HG03097 (cell line): ENCODE measurements at regions not wholly inside any gene's neighbourhood (a gene's known extent, or its start where the extent isn't known, plus 50 kb on each side); places are given as distances from the start of the nearest gene placed in this dataset.
"Not testable (repeated sequence)": the region's sequence is repeated elsewhere in the genome, so short reads cannot be mapped to it uniquely, and the experiment has no call there.

Experiments
- ATAC-seq: cut with Tn5 transposase; IDR thresholded peaks from one replicate; pipeline ENCODE4 v1.9.1; 2021; ENCODE audit not compliant: unreplicated experiment, low FRiP score

DNA sequence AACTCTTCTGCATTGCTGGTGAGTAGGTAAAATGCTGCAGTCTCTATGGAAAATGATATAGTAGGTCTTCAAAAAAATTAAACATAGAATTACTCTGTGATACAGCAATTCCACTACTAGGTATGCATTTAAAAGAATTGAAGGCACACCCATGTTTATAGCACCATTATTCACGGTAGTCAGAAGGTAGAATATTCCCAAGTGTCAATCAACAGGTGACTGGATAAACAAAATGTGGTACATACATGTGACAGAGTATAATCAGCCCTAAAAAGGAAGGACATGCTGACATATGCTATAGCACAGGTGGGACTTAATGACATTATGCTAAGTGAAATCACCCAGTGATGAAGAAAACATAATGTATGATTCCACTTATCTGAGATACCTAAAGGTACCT, 123.3 kb downstream of the CCER1 start:
- no peak for ATAC-seq

DNA sequence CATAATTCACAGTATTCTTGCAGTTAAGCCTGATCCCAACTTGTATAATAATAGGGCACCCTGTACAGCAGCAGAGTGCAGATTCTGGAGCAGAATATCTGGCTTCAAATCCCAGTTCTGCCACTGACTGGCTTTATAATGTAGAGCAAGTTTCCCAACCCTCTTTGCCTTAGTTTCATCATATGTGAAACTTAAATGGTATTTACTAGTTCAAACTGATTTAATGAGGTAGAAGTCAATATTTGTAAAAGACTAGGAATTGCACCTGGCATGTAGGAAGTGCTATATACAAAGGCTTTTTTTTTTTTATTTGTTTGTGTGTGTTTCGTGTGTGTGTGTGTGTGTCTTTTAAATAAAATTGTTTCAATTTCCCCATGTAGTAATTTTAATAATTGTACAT, 125.9 kb downstream of the CCER1 start:
- ATAC-seq: no peak

DNA sequence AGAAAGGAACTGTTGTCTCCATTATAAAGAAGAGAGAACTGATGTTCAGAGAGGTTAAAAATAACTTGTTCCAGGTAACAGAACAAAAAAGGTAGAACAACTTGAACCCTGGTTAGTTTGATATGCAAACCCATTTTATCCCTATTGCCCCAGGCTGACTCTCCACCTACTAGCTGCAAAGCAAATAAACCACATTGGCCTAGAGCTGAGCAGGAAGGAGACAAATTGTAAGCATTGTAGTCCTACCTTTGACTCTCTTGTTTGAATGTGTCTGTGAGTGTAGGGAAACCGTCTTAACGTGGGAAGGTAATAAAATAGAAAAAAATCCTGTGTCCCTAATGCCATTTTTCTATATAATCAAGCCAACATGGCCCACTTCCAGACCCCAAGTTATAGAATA, 126.4 kb downstream of the CCER1 start:
- ATAC-seq: no peak

GRCh38 chr12:90827567-90827966, 127.4 kb downstream of the CCER1 start:
- no peak for ATAC-seq

GRCh38 chr12:90826036-90826435, 128.9 kb downstream of the CCER1 start:
- ATAC-seq: no peak

GRCh38 chr12:90823859-90824258, 131.1 kb downstream of the CCER1 start:
- no peak for ATAC-seq

- ATAC-seq: no peak
Observed at GRCh38 chr12:90819709-90820108, 135.3 kb downstream of the CCER1 start.

- ATAC-seq: no peak
Observed at GRCh38 chr12:90816353-90817089, 138.5 kb downstream of the CCER1 start.

DNA sequence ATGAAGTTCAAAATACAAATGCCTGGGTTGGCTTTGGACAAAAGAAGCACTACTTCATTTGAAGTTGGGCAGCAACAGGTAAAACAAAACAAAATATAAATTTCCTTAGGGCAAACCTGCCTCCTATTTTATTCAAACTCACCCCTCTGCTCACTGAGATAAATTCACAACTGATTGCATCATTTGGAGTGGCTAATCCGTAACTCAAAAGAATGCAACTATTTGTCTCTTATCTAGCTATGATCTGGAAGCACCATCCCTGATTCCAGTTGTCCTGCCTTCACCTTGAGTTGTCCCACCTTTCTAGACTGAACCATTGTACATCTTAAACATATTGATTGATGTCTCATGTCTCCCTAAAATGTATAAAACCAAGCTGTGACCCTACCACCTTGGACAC, 145.0 kb downstream of the CCER1 start:
- no peak for ATAC-seq

DNA sequence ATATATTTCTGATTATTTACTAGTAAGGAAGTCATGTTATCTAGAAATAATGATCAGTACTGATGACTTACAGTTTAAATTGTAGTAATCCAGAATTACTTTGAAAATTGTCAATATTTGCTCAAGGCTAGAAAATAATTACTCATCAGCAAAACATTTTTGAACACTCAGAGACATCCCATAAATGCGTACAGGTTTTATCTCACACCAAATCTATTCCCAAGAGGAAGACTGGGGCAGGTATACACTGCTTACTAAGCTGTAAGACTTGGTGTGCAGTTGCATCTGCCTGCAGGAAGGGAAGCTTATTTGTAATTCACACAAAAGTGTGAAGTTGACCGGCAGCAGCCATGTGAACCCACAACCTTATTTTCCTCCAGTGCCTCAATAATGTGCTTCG, 146.4 kb downstream of the CCER1 start:
- no peak for ATAC-seq

- no peak for ATAC-seq
Observed at GRCh38 chr12:90802727-90803126, 152.2 kb downstream of the CCER1 start.

- ATAC-seq: no peak
Observed at GRCh38 chr12:90801776-90802175, 153.2 kb downstream of the CCER1 start.

DNA sequence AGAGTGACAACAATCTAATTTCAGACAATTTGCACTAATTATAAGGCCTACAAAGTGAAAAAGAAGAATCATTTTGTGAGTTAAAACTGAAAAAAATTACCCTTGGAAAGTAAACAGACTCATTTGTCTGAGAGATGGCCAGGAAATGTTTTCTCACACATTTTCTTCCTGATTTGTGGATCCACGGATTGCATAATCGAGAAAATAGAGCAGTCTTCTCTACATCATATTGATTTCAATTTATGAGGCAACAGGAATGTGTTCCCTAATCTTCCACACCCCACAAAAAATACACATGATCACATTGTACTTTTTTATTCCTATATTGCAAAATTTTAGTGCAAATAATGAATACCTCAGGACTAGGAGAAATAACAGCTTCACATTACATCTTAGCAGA, 160.8 kb downstream of the CCER1 start:
- ATAC-seq: no peak

DNA sequence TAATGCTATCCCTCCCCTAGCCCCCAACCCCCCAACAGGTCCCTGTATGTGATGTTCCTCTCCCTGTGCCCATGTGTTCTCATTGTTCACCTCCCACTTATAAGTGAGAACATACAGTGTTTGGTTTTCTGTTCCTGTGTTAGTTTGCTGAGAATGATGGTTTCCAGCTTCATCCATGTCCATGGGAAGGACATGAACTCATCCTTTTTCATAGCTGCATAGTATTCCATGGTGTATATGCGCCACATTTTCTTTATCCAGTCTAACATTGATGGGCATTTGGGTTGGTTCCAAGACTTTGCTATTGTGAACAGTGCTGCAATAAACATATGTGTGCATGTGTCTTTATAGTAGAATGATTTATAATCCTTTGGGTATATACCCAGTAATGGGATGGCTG, 162.3 kb downstream of the CCER1 start:
- not testable (repeated sequence) for ATAC-seq

GRCh38 chr12:90791445-90791844, 163.5 kb downstream of the CCER1 start:
- ATAC-seq: no peak

DNA sequence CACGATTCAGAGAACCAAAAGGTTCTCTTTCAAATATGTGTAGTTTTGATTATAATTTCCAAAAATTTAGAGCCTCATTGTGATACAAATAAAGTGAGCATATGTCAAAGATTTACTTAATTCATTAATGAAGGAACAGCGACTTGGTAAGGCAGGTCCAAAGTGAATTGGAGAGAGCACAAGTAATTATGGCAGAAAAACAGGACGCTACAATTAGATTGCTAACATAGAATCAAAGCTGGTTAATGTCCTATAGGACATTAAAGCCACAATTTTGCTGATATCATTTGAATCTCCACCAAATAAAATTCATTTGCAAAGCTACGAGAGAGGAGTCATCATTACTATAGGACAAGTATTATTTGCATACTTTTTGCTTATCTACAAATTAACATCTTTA, 164.2 kb downstream of the CCER1 start:
- no peak for ATAC-seq

DNA sequence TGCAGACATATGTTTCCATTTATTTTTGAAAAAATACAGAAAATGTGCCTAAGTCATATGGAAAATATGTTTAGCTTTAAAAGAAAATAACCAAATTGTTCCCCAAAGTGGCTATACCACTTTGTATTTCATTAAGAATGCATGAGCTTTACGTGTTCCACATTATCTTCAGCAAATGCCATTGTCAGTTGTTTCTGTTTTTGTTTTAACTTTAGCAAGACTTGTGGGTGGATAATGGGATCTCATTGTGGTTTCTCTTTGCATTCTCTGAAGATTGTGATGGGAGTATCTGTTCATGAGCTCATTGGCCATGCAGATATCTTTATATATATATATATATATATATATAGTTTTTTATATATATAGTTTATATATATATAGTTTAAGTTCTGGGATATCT, 181.5 kb downstream of the CCER1 start:
- no peak for ATAC-seq

GRCh38 chr12:90770861-90771260, 184.1 kb downstream of the CCER1 start:
- ATAC-seq: no peak

- ATAC-seq: no peak
Observed at GRCh38 chr12:90757957-90758356, 197.0 kb downstream of the CCER1 start.

DNA sequence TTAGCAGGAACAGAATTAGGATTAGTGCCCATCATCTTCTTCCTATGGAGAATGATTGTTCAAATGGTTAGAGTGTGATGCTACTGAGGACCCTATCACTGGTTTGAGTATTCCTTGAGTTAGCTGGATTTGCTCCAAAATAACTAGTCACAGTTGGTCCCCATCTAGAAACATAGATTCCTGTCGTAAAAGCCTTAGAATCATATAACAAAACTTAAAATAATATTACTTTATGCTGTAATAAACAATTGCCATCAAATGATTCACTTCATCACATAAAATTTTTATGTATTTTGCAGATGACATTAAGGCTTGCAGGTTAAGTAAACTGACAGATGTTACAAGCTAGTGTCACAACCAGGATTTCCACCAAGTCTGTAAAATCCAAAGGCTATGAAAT, 209.8 kb downstream of the CCER1 start:
- no peak for ATAC-seq

- ATAC-seq: no peak
Observed at GRCh38 chr12:90741611-90742010, 213.4 kb downstream of the CCER1 start.

DNA sequence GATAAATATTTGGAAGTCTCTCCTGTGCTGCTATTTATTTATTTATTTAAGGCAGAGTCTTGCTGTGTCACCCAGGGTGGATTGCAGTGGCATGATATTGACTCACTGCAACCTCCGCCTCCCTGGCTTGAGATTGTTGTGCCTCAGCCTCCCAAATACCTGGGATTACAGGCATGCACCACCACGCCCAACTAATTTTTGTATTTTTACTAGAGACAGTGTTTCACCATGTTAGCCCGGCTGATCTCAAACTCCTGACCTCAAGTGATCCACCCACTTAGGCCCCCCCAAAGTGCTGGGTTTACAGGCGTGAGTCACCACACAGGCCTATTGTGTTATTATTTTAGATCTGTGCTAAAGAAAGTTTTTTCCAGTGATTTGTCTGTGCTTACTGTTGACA, 225.2 kb downstream of the CCER1 start:
- no peak for ATAC-seq

DNA sequence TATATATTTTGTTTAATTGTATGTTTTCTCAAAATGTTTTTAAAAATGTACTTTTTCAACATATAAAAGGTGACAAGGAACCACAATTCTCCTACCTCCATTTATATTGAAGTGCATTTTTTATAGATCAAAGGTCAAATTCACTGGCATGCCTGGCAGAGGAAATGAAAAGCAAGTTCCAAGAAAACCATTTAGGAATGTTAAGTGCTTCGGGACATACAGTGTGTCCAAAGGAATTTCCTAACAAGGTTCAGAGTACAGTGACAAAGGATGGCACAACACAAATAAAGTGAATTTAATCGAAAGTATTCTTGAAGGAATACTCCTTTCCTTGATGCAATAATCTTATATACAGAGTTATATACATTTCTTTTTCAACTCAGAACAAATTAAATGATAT, 242.3 kb downstream of the CCER1 start:
- no peak for ATAC-seq
